ENCODE measurements at regions not wholly inside any gene's neighbourhood (a gene's known extent, or its start where the extent isn't known, plus 50 kb on each side); places are given as distances from the start of the nearest gene placed in this dataset.
A peak's percentile ranks its signal among the peaks of the same experiment; 100 is the strongest.

DNA sequence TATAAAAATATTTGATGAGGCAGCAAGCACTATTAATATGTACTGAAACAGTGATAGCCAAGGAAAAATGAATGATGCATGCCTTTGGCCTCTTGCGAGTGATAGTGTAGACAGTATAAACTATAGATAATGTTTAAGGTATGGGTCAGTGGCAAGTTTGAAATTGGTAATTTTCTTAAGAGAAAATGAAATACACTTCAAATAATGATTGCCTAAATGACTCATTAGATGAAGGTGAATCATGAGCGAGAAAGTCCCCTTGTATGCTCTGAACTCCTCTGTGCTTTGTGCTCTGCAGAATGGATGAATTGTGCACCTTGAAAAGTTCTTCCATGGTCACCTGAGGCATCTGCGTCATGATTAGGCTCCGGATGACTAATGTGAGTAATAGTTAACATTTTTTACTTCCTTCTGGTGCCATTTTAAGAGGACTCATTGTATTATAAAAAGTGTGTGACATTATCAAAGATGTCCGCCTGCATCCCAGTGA lies 84.9 kb upstream of the RTL1 start:
- no peak for TF ChIP-seq EZH2 (IDR thresholded peaks at IDR 0.05; ENCODE audit: insufficient read depth, low read length)
- Mint-ChIP-seq H3K27me3 (ENCODE audit: low read depth, unreplicated experiment) (no peaks in the 10 kb centered on the region), H3K4me1 (ENCODE audit: low read depth, unreplicated experiment) (peaks cover 55% of the 10 kb centered on the region), H3K4me3 (ENCODE audit: unreplicated experiment) (peak overlapping the region; percentile 54), H3K9me3 (ENCODE audit: unreplicated experiment) (no peaks in the 10 kb centered on the region), H3K36me3 (ENCODE audit: low read depth, unreplicated experiment) (no peaks in the 10 kb centered on the region), H3K27ac (ENCODE audit: unreplicated experiment) (peak overlapping the region; percentile 100)
- Histone ChIP-seq H3K36me3 (ENCODE audit: insufficient read depth, low read length) (peaks cover 32% of the 10 kb centered on the region), H2AFZ (ENCODE audit: low read depth, low read length) (no peak overlapping the region), H3K4me1 (ENCODE audit: insufficient read depth, low read length) (peaks cover 24% of the 10 kb centered on the region), H3K9ac (ENCODE audit: low read length) (no peak overlapping the region), H3K27me3 (ENCODE audit: insufficient read depth, low read length) (no peaks in the 10 kb centered on the region), H4K20me1 (ENCODE audit: insufficient read depth, low read length) (no peaks in the 10 kb centered on the region), H3K4me3 (ENCODE audit: insufficient read depth, low read depth, low read length) (no peak overlapping the region), H3K27ac (ENCODE audit: low read depth, low read length) (peak overlapping the region; percentile 56), H3K79me2 (ENCODE audit: insufficient read depth, low read length) (no peaks in the 10 kb centered on the region), H3K9me3 (ENCODE audit: insufficient read depth, low read depth, low read length) (no peaks in the 10 kb centered on the region), H3K4me2 (ENCODE audit: low read length) (no peak overlapping the region)
- FAIRE-seq: no peak
- peak; percentile 63 for DNase-seq (ENCODE audit: low read depth)

DNA sequence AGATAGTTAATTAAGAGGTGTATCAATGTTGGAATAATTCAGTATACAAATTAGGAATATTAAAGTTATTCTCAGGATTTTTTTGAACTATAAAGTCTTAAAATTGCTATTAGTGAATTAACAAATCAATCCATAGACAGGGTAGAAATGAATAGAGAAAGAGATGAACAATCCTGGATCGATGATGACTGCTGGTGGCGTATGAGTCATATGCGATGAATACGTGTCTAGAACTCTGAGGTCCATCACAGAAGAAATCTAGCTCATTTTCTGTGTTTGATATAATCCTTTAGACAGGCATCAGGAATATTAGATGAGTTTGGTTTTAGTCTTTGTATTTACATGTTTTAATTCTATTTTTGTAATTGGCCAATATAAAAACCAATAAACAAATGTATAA lies 85.4 kb upstream of the RTL1 start:
- no peak overlapping the region for H3K4me2 ChIP-seq (ENCODE audit: low read length)
- H2AFZ ChIP-seq (ENCODE audit: low read depth, low read length): no peak overlapping the region
- peaks cover 29% of the 10 kb centered on the region for H3K4me1 ChIP-seq (ENCODE audit: insufficient read depth, low read length)
- peak overlapping the region; percentile 54 for H3K4me3 Mint-ChIP-seq (ENCODE audit: unreplicated experiment)
- no peaks in the 10 kb centered on the region for H3K36me3 Mint-ChIP-seq (ENCODE audit: low read depth, unreplicated experiment)
- H3K9me3 ChIP-seq (ENCODE audit: insufficient read depth, low read depth, low read length): no peaks in the 10 kb centered on the region
- TF ChIP-seq EZH2 (IDR thresholded peaks at IDR 0.05; ENCODE audit: insufficient read depth, low read length) (no peak), CTCF (IDR thresholded peaks at IDR 0.05; ENCODE audit: insufficient read depth, low read depth, low read length) (no peak)
- FAIRE-seq: no peak
- H3K27me3 Mint-ChIP-seq (ENCODE audit: low read depth, unreplicated experiment): no peaks in the 10 kb centered on the region
- H4K20me1 ChIP-seq (ENCODE audit: insufficient read depth, low read length): no peaks in the 10 kb centered on the region
- peak overlapping the region; percentile 56 for H3K27ac ChIP-seq (ENCODE audit: low read depth, low read length)
- DNase-seq (ENCODE audit: low read depth): no peak
- H3K4me3 ChIP-seq (ENCODE audit: insufficient read depth, low read depth, low read length): no peak overlapping the region
- H3K79me2 ChIP-seq (ENCODE audit: insufficient read depth, low read length): no peaks in the 10 kb centered on the region
- H3K9me3 Mint-ChIP-seq (ENCODE audit: unreplicated experiment): no peaks in the 10 kb centered on the region
- H3K9ac ChIP-seq (ENCODE audit: low read length): no peak overlapping the region
- H3K27ac Mint-ChIP-seq (ENCODE audit: unreplicated experiment): peak overlapping the region; percentile 100
- no peaks in the 10 kb centered on the region for H3K27me3 ChIP-seq (ENCODE audit: insufficient read depth, low read length)
- H3K36me3 ChIP-seq (ENCODE audit: insufficient read depth, low read length): peaks cover 35% of the 10 kb centered on the region
- H3K4me1 Mint-ChIP-seq (ENCODE audit: low read depth, unreplicated experiment): peaks cover 53% of the 10 kb centered on the region

GRCh38 chr14:100989924-100990323 lies 86.4 kb upstream of the RTL1 start:
- H3K36me3 Mint-ChIP-seq (ENCODE audit: low read depth, unreplicated experiment): no peaks in the 10 kb centered on the region
- no peak overlapping the region for H3K4me3 ChIP-seq (ENCODE audit: insufficient read depth, low read depth, low read length)
- H2AFZ ChIP-seq (ENCODE audit: low read depth, low read length): no peak overlapping the region
- H3K4me1 Mint-ChIP-seq (ENCODE audit: low read depth, unreplicated experiment): peaks cover 54% of the 10 kb centered on the region
- peak; percentile 47 for DNase-seq (ENCODE audit: low read depth)
- H3K79me2 ChIP-seq (ENCODE audit: insufficient read depth, low read length): no peaks in the 10 kb centered on the region
- no peak overlapping the region for H3K4me2 ChIP-seq (ENCODE audit: low read length)
- H3K27me3 Mint-ChIP-seq (ENCODE audit: low read depth, unreplicated experiment): no peaks in the 10 kb centered on the region
- H3K9ac ChIP-seq (ENCODE audit: low read length): no peak overlapping the region
- peaks cover 29% of the 10 kb centered on the region for H3K4me1 ChIP-seq (ENCODE audit: insufficient read depth, low read length)
- peaks cover 32% of the 10 kb centered on the region for H3K36me3 ChIP-seq (ENCODE audit: insufficient read depth, low read length)
- no peaks in the 10 kb centered on the region for H4K20me1 ChIP-seq (ENCODE audit: insufficient read depth, low read length)
- no peak for TF ChIP-seq CTCF (IDR thresholded peaks at IDR 0.05; ENCODE audit: insufficient read depth, low read depth, low read length)
- TF ChIP-seq EZH2 (IDR thresholded peaks at IDR 0.05; ENCODE audit: insufficient read depth, low read length): no peak
- no peaks in the 10 kb centered on the region for H3K27me3 ChIP-seq (ENCODE audit: insufficient read depth, low read length)
- H3K27ac Mint-ChIP-seq (ENCODE audit: unreplicated experiment): peak overlapping the region; percentile 100
- no peaks in the 10 kb centered on the region for H3K9me3 ChIP-seq (ENCODE audit: insufficient read depth, low read depth, low read length)
- H3K4me3 Mint-ChIP-seq (ENCODE audit: unreplicated experiment): peak overlapping the region; percentile 45
- H3K27ac ChIP-seq (ENCODE audit: low read depth, low read length): peak overlapping the region; percentile 56
- H3K9me3 Mint-ChIP-seq (ENCODE audit: unreplicated experiment): no peaks in the 10 kb centered on the region
- FAIRE-seq: no peak

All from astrocyte (in vitro differentiated cells and primary cell).